Mucosa of descending colon (tissue), 3 donors: ENCODE measurements at regions not wholly inside any gene's neighbourhood (a gene's known extent, or its start where the extent isn't known, plus 50 kb on each side); places are given as distances from the start of the nearest gene placed in this dataset.
A peak's percentile ranks its signal among the peaks of the same experiment; 100 is the strongest.

ENCODE experiments used
- ATAC-seq: fragments of 200-7000 bp; cut with Tn5 transposase; one replicate; pipeline ENCODE4 v1.9.1; 2020; ENCODE audit warnings: mild to moderate bottlenecking, moderate library complexity
- DNase-seq, 3 donors: peaks; one replicate each; pipeline ENCODE4 v3.0.0-alpha.2; 2020
- H3K36me3 ChIP-seq: fragments of 200-600 bp; one replicate; pipeline ENCODE4 v1.8.0; 2021; ENCODE audit warnings: low read depth, mild to moderate bottlenecking
- H3K4me1 ChIP-seq: fragments of 200-600 bp; one replicate; pipeline ENCODE4 v1.8.0; 2021; ENCODE audit warnings: low read depth, mild to moderate bottlenecking
- H3K4me3 ChIP-seq: fragments of 200-600 bp; one replicate; pipeline ENCODE4 v1.8.0; 2021; ENCODE audit warnings: mild to moderate bottlenecking
- H3K9me3 ChIP-seq: fragments of 200-600 bp; one replicate; pipeline ENCODE4 v1.8.0; 2021; ENCODE audit warnings: mild to moderate bottlenecking
- intact Hi-C, 2 donors: fragments of 100-400 bp; cut with DNase I in 1 of 2; cut with micrococcal nuclease in 1 of 2; formaldehyde crosslinking; loops; one replicate each; pipeline versions ENCODE4 v1.11.0 to v1.11.1; 2022; cut with DNase I, micrococcal nuclease
- TF ChIP-seq, protein P1 (sequence below): fragments of 200-600 bp; IDR thresholded peaks from one replicate; pipeline ENCODE4 v1.8.0; 2022; ENCODE audit warnings: antibody characterized with exemption, mild to moderate bottlenecking
- donor health status: DM: no; HTN: no; CAD: no; lungs with moderate emphysema.
- donor health status: DM: no; HTN: no; CAD: no.
- donor health status: DM: no; HTN: yes; CAD: no.

DNA sequence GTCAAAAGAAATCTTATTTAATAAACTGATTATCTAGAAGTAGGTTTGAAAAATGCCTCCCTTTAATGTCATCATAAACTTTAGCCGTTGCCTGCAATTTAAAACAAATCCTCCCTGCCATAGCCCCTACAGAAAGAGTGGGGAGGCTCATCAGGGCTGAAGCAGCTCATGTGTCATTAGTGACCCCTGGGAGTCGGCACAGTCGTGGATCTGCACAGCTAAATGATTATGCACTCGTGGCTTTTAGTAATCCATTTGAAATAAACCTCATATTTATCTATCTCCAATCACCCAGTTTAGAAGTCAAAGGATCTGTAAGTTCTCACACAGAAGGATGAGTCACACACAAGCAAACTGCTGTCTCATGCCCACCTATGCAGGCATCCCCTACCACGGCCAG lies 277.3 kb downstream of the SS18 start:
- no peaks in the 10 kb centered on the region for H3K4me1 ChIP-seq
- DNase-seq = no peak
- H3K9me3 ChIP-seq = no peaks in the 10 kb centered on the region
- intact Hi-C loops = no loop called here
- TF ChIP-seq, protein P1, sequence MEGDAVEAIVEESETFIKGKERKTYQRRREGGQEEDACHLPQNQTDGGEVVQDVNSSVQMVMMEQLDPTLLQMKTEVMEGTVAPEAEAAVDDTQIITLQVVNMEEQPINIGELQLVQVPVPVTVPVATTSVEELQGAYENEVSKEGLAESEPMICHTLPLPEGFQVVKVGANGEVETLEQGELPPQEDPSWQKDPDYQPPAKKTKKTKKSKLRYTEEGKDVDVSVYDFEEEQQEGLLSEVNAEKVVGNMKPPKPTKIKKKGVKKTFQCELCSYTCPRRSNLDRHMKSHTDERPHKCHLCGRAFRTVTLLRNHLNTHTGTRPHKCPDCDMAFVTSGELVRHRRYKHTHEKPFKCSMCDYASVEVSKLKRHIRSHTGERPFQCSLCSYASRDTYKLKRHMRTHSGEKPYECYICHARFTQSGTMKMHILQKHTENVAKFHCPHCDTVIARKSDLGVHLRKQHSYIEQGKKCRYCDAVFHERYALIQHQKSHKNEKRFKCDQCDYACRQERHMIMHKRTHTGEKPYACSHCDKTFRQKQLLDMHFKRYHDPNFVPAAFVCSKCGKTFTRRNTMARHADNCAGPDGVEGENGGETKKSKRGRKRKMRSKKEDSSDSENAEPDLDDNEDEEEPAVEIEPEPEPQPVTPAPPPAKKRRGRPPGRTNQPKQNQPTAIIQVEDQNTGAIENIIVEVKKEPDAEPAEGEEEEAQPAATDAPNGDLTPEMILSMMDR = no peak
- no peak overlapping the region for H3K4me3 ChIP-seq
- ATAC-seq = no peak
- no peaks in the 10 kb centered on the region for H3K36me3 ChIP-seq

DNA sequence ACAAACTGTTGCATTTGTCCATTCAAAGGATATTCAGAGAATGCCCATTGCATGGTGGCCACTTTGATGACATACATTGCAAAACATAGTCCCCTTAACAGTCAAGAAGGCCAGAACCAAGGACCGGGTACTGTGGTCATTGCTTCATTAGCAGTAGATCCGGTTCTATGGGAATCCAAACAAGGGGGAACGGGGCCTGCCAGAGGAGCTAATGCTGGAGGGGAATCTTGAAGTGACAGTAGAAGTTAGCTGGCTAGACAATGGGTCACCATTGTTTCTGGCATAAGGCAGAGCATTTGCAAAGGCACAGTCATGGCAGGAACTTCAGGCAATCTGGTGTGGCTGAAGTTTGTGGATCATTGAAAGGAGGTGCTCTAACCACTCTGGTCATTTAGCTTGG lies 279.7 kb downstream of the SS18 start:
- H3K9me3 ChIP-seq = no peaks in the 10 kb centered on the region
- H3K4me3 ChIP-seq = no peak overlapping the region
- no peak for ATAC-seq
- H3K36me3 ChIP-seq = no peaks in the 10 kb centered on the region
- no peaks in the 10 kb centered on the region for H3K4me1 ChIP-seq
- TF ChIP-seq, protein P1 = no peak
- intact Hi-C loops = no loop called here
- DNase-seq = no peak

DNA sequence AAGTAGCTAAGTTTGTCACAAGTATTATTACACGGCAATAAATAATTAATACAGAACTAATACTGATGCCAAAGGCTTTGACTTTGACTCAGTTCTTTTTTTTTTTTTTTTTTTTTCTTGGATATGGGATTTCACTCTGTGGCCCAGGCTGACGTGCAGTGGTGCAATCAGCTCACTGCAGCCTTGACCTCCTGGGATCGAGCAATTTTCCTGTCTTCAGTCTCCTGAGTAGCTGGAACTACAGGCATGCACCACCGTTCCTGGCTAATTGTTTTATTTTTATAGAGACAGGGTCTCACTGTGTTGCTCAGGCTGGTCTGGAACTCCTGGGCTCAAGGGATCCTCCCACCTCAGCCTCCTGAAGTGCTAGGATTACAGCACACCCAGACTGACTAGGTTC lies 284.5 kb downstream of the SS18 start:
- TF ChIP-seq, protein P1 = no peak

DNA sequence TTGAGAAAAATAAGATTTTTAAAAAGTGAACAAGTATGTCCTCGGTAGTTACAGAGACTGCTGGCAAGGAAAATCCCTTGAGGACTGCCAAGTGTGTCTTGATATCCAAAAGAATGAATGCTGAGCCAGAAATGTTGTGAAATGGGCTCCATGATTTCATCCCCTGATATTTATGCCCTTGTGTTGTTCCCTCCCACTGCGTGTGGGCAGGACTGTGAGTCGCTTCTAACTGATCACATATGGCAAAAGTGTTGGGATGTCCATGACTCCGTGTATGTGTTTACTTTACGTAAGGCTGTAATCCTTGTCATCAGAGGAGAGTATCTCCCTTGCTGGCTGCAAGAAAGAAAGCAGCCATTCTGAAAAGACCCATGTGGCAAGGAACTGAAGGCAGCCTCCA lies 285.1 kb downstream of the SS18 start:
- intact Hi-C loops = no loop called here
- DNase-seq (no peak), ATAC-seq (peak; percentile 43)
- no peaks in the 10 kb centered on the region for H3K9me3 ChIP-seq
- H3K36me3 ChIP-seq = no peaks in the 10 kb centered on the region
- no peak overlapping the region for H3K4me3 ChIP-seq
- TF ChIP-seq, protein P1 = no peak
- H3K4me1 ChIP-seq = no peaks in the 10 kb centered on the region

More for the DNA sequence above, 284.5 kb downstream of the SS18 start:
- H3K9me3 ChIP-seq = no peaks in the 10 kb centered on the region
- DNase-seq = no peak
- no peak overlapping the region for H3K4me3 ChIP-seq
- no peaks in the 10 kb centered on the region for H3K4me1 ChIP-seq
- intact Hi-C loops = no loop called here
- no peaks in the 10 kb centered on the region for H3K36me3 ChIP-seq
- no peak for ATAC-seq

DNA sequence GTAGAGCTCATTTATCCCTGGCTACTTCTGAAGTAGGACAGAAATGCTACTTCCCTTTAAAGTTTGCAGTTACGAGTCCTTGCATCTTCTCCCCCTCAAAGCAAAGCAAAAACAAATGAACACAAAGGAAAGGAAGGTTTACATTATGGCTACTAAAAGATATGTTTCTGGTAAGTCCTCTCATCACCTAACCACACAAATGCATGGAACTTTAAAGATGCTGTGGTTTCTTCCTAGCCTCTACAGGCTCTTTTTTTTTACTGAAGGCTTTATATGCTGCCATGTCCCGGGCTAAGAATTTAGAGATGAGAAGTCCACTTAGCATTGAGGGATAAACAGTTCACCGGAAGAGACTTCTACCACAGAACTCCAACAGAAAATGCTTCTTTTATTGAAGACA lies 291.2 kb downstream of the SS18 start:
- Histone ChIP-seq H3K4me1 (no peaks in the 10 kb centered on the region), H3K9me3 (no peaks in the 10 kb centered on the region), H3K36me3 (no peaks in the 10 kb centered on the region), H3K4me3 (no peak overlapping the region)
- intact Hi-C loops = no loop called here
- ATAC-seq (no peak), DNase-seq (no peak)
- TF ChIP-seq, protein P1 = no peak

DNA sequence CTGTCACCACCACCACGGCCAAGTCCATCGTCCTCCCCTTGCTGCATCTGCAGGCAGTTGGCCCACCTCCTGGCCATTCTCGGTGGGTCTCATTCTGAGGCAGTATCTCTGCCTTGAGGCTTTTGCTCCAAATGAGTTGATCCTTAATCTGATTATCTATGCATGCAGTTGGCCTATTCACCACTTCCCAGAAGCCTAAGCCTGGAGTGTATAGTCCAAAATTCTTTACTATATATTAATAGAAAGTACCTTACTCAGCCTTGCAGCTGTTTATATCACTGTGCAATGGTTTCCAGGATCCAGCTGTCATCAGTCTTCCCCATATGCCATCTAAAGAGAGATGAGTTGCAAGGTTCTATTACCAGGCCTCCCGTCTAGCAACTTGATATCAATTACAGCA lies 292.4 kb downstream of the SS18 start:
- TF ChIP-seq, protein P1 = no peak
- no peaks in the 10 kb centered on the region for H3K9me3 ChIP-seq
- H3K4me1 ChIP-seq = no peaks in the 10 kb centered on the region
- H3K4me3 ChIP-seq = no peak overlapping the region
- no peak for DNase-seq
- ATAC-seq = no peak
- no peaks in the 10 kb centered on the region for H3K36me3 ChIP-seq
- intact Hi-C loops = no loop called here
